ENCODE measurements at regions not wholly inside any gene's neighbourhood (a gene's known extent, or its start where the extent isn't known, plus 50 kb on each side); places are given as distances from the start of the nearest gene placed in this dataset.

- no peak for DNase-seq (ENCODE audit: low spot score)
- in situ Hi-C loops (cut with MboI; ENCODE audit: low sequenced_read_pairs, unreplicated experiment) = no loop called here
- TF ChIP-seq, protein P1, sequence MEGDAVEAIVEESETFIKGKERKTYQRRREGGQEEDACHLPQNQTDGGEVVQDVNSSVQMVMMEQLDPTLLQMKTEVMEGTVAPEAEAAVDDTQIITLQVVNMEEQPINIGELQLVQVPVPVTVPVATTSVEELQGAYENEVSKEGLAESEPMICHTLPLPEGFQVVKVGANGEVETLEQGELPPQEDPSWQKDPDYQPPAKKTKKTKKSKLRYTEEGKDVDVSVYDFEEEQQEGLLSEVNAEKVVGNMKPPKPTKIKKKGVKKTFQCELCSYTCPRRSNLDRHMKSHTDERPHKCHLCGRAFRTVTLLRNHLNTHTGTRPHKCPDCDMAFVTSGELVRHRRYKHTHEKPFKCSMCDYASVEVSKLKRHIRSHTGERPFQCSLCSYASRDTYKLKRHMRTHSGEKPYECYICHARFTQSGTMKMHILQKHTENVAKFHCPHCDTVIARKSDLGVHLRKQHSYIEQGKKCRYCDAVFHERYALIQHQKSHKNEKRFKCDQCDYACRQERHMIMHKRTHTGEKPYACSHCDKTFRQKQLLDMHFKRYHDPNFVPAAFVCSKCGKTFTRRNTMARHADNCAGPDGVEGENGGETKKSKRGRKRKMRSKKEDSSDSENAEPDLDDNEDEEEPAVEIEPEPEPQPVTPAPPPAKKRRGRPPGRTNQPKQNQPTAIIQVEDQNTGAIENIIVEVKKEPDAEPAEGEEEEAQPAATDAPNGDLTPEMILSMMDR (IDR thresholded peaks at IDR 0.05; ENCODE audit: borderline replicate concordance, control extremely low read depth, extremely low read depth, insufficient read depth, missing control alignments) = no peak
Measured at GRCh38 chr2:216808805-216809425, 50.9 kb downstream of the TNP1 start.

GRCh38 chr2:216807857-216808272, 52.0 kb downstream of the TNP1 start:
- DNase-seq (ENCODE audit: low spot score) = no peak
- in situ Hi-C loops (cut with MboI; ENCODE audit: low sequenced_read_pairs, unreplicated experiment) = no loop called here
- TF ChIP-seq, protein P1 (IDR thresholded peaks at IDR 0.05; ENCODE audit: borderline replicate concordance, control extremely low read depth, extremely low read depth, insufficient read depth, missing control alignments) = no peak

DNA sequence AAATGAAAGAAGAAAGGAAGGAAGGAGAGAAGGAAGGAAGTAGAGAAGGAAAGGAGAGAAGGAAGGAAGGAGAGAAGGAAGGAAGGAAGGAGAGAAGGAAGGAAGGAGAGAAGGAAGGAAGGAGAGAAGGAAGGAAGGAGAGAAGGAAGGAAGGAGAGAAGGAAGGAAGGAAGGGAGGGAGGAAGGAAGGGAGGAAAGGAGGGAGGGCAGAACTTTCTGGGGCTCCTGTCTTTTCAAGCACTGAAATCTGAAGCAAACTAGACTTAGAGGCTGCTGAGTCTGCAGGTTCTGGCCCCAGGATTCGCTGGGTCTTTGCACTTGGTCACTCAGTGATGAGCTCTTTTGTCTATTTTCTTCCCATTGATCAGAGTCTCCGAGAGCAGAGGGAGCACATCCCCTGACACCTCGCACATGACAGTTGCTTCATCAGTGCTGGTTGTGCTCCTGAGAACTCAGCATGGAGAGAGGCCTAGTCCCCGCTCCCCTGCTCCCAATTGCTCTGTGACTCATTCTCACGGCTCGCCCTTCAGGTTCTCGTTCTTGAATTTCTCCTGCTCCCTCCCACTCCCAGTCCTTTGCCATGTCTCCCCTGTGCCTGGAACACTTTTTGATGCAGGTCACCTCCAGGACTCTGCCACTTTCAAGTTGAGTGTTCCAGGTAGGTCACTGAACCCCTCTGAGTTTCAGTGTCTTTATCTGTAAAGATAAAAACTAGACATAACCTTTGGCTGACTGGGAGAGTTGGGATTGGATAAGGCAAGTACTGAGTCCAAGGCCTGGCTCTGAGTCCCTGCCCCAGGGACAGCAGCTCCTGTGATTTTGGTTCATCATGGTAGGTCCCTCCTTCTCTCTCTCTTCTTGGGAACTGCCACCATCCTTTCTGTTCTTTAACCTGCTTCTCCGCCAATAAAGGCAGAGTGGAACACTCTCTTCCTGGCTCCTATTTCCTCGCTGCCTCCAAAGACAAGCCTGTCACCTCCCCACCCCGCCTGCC, 55.2 kb downstream of the TNP1 start:
- TF ChIP-seq, protein P1 (IDR thresholded peaks at IDR 0.05; ENCODE audit: borderline replicate concordance, control extremely low read depth, extremely low read depth, insufficient read depth, missing control alignments) = no peak
- in situ Hi-C loops (cut with MboI; ENCODE audit: low sequenced_read_pairs, unreplicated experiment) = no loop called here
- no peak for DNase-seq (ENCODE audit: low spot score)

- TF ChIP-seq, protein P1 (IDR thresholded peaks at IDR 0.05; ENCODE audit: borderline replicate concordance, control extremely low read depth, extremely low read depth, insufficient read depth, missing control alignments) = no peak
- in situ Hi-C loops (cut with MboI; ENCODE audit: low sequenced_read_pairs, unreplicated experiment) = no loop called here
- no peak for DNase-seq (ENCODE audit: low spot score)
Measured at GRCh38 chr2:216803791-216804190, 56.1 kb downstream of the TNP1 start.

GRCh38 chr2:216802516-216803215, 57.2 kb downstream of the TNP1 start:
- TF ChIP-seq, protein P1 (IDR thresholded peaks at IDR 0.05; ENCODE audit: borderline replicate concordance, control extremely low read depth, extremely low read depth, insufficient read depth, missing control alignments) = no peak
- in situ Hi-C loops (cut with MboI; ENCODE audit: low sequenced_read_pairs, unreplicated experiment) = no loop called here
- no peak for DNase-seq (ENCODE audit: low spot score)

DNA sequence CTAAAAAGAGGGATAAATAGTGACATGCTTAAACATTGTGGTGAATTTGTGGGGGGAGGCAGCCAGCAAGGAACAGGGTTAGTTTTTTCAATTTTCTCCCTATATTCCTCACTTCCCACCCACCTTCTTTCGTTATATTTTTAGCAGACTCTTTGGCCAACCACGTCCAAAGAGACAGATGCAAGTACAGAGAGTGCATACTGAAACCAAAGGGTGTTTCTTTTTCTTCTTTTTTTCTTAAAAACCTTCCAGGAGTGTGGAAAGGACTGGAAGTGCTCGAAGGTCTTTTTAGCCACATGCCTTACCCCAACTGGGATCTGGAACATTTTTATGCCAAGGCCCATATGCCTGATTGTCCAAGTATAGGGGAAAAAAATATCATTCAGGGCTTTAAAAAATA, 59.0 kb downstream of the TNP1 start:
- in situ Hi-C loops (cut with MboI; ENCODE audit: low sequenced_read_pairs, unreplicated experiment) = no loop called here
- TF ChIP-seq, protein P1 (IDR thresholded peaks at IDR 0.05; ENCODE audit: borderline replicate concordance, control extremely low read depth, extremely low read depth, insufficient read depth, missing control alignments) = no peak
- no peak for DNase-seq (ENCODE audit: low spot score)

Measured in GM13976 (cell line).